RKO (cell line): ENCODE measurements at regions not wholly inside any gene's neighbourhood (a gene's known extent, or its start where the extent isn't known, plus 50 kb on each side); places are given as distances from the start of the nearest gene placed in this dataset.
"Not testable (repeated sequence)": the region's sequence is repeated elsewhere in the genome, so short reads cannot be mapped to it uniquely, and the experiment has no call there.

ENCODE experiments used
- DNase-seq: peaks from one replicate; pipeline ENCODE4 v3.0.0-alpha.2; 2016; ENCODE audit warnings: low spot score

GRCh38 chr5:43818394-43818793, 215.4 kb downstream of the NNT start:
- DNase-seq, result not testable (repeated sequence)

GRCh38 chr5:43815497-43815896, 212.5 kb downstream of the NNT start:
- no peak for DNase-seq

DNA sequence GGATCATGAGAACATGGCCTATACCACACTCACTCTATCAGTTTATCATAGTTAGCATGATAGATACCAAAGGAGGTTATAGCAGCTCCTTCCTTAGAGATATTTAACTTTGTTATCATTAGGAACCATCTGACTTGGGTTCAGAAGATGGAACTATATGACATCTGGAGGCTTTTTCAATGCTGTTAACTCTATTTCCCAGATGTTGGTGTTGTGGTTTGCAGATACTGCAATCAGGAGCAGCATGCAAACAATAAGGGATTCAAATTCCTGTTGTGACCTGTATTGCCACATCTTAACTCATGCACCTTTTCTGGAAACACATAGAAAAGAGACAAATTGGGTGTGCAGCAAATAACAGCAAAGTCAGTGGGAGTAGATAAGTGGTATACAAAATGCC, 201.7 kb downstream of the NNT start:
- DNase-seq, result no peak

DNA sequence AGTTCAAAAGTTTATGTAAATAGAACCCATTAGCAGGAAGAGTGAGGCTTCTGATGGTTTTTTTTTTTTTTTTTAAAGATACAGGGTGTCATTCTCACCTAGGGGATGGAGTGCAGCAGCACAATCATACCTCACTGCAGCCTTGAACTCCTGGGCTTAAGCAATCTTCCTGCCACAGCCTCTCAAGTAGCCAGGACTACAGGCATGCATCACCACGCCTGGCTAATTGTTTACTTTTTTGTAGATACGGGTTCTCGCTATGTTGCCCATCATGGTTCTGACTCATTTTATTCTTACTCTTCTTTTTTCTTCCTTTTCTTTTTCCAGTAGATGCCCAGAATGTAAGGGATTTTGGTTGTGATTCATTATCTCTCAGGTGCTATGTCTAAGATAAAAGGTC, 201.1 kb downstream of the NNT start:
- DNase-seq, result no peak

DNA sequence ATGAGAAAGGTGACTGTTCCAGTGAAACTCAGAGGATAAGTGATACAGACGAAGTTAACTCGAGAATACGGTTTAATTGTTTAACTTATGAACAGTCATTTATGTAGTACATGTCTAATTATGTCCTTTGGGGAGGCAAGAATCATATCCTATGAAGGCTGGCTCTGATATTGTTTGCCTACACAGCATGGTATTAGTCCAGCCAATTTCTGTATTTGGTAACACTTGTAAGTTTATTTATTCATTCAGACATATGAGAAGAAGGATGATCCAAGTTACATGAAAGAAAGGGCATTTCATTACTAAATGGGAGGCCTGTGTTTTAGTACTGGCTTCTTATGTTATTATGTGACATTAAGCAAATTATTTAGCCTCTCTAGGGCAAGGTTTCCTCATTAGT, 199.7 kb downstream of the NNT start:
- no peak for DNase-seq

- DNase-seq, result no peak
Measured at GRCh38 chr5:43802119-43802518, 199.1 kb downstream of the NNT start.

DNA sequence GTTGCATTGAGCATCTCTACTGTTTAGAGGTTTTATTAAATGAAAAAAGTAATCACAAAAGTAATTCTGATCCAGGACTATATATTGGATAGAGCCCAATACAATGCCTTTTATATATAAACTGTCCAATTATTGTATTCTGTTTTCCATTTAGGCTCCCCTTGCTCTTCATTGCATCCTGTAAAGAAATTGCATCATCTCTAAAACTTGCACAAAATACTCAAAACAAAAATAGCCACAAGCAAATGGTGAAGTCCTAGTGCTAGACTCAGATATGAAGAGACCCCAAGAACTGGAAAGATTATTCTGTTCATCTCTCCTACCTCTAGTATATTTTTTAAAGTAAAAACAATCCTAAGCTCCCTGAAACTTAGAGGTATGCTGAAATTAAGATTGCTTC, 195.8 kb downstream of the NNT start:
- DNase-seq, result no peak

DNA sequence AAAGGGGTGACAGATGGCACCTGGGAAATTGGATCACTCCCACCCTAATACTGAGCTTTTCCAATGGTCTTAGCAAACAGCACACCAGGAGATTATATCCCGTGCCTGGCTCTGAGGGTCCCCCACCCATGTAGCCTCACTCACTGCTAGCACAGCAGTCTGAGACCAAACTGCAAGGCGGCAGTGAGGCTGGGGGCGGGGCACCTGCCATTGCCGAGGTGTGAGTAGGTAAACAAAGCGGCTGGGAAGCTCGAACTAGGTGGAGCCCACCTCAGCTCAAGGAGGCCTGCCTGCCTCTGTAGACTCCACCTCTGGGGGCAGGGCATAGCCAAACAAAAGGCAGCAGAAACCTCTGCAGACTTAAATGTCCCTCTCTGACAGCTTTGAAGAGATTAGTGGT, 188.9 kb downstream of the NNT start:
- not testable (repeated sequence) for DNase-seq

DNA sequence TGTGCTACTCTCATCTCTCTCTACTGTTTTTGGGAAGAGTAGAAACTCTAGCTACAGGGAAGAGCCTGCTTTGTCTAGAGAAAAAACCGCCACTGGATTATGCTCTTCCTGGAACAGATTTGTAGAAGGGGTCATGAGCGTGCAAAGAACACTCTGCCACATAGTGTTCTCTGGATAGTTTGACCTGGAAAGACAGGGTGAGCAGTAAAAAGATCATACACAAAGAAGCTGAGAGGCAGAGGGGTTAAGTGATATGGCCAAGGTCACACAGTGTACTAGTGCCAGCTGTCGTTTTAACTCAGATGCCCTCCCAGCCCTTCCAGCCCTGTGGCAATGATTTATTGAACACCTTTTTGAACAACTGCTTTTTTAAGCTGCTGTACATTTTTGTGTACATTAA, 182.2 kb downstream of the NNT start:
- DNase-seq, result no peak

DNA sequence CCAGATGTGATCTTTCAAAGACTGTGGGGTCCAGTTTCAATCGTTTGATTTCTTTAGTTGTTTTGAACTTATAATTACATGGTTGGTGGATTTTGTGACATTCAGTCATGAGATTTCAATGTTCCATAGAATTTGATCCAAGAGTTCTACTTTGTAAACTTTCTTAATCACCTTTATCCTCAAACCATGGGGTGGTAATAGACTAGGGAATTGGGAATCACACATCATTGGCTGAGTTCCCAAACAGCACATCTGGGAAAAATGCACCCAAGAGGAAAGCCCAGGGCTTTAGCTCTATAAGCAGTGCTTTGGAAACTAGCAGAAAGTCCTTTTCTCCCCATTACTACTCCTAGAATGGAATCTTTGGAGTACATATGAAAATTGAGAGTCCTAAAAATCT, 177.6 kb downstream of the NNT start:
- DNase-seq, result no peak

DNA sequence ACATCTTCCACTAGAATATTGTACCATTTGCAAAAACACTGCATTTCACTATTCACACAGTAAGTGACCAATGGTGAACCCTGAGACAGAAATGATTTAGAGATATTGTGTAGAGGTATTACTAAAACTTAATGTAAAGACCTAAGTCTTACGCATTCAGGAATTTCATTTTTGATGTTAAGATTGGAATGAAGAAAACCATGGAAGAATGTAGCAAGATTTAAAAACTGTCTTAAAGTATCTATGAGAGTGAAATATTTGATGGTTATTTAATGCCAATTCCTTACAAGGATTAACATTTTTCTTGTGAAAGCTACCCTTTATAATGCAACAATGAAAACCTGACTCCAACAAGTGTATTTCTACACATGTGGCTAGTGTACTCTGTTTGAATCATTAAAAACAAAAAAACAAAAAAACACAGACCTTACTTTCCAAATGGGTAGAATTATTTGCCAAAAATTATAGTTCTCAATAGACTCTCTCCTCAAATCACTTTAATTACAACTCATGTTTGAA, 172.0 kb downstream of the NNT start:
- no peak for DNase-seq

GRCh38 chr5:43773478-43773844, 170.5 kb downstream of the NNT start:
- no peak for DNase-seq

- DNase-seq, result peak; percentile 50
Measured at GRCh38 chr5:43772764-43773477, 169.9 kb downstream of the NNT start.

DNA sequence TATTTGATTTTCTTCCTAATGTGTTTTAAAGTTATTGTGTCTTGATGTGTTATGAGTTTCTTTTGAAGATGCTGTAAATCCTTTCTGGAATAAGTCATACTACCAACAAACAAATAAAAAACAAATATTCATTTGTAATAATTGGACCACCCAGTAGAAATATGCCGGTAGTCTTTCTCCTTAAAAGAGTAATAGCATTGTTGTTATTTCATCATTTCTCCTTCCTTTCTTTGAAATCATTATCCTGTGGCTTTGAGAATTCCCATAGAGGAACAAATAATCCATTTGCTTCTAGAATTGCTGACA, 169.4 kb downstream of the NNT start:
- DNase-seq, result no peak

GRCh38 chr5:43771611-43772031, 168.6 kb downstream of the NNT start:
- no peak for DNase-seq

DNA sequence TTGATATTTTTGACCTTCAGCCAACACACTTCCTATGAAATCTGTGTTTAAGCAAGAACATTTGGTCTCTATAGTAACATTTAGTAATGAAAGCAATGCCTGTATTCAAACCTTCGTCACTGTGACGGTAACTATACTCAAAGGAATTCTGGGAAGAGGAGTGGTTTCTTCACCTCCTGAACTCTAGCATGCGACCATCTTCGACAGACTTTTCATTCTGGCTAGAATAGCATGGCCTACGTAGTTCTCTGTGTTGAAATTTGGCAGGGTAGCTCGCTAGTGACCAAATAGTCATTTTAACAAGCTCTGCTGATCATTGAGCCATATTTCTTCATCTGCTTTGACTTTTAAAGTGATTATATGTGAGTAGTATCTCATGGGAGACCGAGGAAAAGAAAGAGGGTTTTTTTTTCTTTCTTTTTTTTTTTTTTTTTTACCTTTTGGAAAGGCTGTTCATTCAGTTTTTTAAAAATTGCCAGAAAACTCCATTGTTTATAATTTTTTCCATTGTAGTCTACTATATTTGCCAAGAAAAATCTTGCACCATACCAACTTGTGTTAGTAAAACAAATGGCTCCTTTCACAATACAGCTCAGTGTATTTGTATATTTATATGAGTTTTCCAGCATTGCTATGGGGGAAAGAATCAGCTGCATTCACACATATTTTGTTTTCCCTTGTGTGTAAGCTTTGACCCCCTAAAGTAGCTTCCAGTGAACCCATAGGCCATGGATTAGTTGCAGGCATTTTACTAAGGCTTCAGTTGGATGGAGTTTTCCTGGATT, 166.8 kb downstream of the NNT start:
- DNase-seq, result no peak
